Nephron progenitor cell (in vitro differentiated cells): ENCODE measurements at regions not wholly inside any gene's neighbourhood (a gene's known extent, or its start where the extent isn't known, plus 50 kb on each side); places are given as distances from the start of the nearest gene placed in this dataset.

Experiments
- DNase-seq: peaks from one replicate; pipeline ENCODE4 v3.0.0; 2021
- H3K27ac Mint-ChIP-seq: 2 replicates; pipeline ENCODE4 v1.8.0; 2021; ENCODE audit warnings: mild to moderate bottlenecking, moderate library complexity, mixed read lengths
- H3K27me3 Mint-ChIP-seq: 2 replicates; pipeline ENCODE4 v1.8.0; 2021; ENCODE audit warnings: mild to moderate bottlenecking, low read depth, mixed read lengths; ENCODE audit not compliant: poor library complexity
- H3K36me3 Mint-ChIP-seq: 2 replicates; pipeline ENCODE4 v1.8.0; 2021; ENCODE audit warnings: low read depth, mixed read lengths
- H3K4me1 Mint-ChIP-seq: 2 replicates; pipeline ENCODE4 v1.8.0; 2021; ENCODE audit warnings: mixed read lengths
- H3K4me3 Mint-ChIP-seq: 2 replicates; pipeline ENCODE4 v1.8.0; 2021; ENCODE audit warnings: mild to moderate bottlenecking, moderate library complexity, mixed read lengths
- H3K9me3 Mint-ChIP-seq: 2 replicates; pipeline ENCODE4 v1.8.0; 2021; ENCODE audit warnings: mild to moderate bottlenecking, moderate library complexity, mixed read lengths
- TF ChIP-seq, protein P1 (sequence below): fragments of 200-600 bp; sonication (generic); IDR thresholded peaks from 2 replicates; pipeline ENCODE4 v1.5.0; 2021; ENCODE audit warnings: antibody characterized with exemption

DNA sequence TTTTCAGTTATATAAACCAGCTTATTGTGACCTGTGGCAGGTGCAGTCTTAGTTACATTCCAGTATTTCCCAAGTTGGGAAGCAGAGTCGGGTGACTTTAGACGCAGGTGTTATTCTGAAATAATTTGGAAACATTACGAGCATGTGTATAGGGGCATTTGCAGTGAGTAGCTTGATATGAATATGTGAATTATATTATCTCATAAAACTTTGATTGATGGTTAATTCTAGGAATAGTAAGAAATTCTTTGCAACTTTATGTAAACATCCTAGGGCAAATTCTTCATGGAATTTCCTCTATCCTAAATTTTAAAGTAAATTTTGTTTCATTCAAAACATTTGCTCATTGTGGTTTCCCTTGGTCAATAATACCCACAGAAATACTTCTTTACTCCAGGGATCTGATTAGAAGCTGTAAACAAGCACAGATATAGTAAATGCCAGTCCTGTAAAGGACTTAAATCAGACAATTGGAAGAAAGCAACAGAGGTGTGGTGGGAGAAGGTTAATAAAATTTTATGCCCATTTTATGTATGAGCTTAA lies 580.6 kb upstream of the CDH2 start:
- H3K27me3 Mint-ChIP-seq = no peaks in the 10 kb centered on the region
- no peaks in the 10 kb centered on the region for H3K9me3 Mint-ChIP-seq
- H3K27ac Mint-ChIP-seq = no peak overlapping the region
- TF ChIP-seq, protein P1, sequence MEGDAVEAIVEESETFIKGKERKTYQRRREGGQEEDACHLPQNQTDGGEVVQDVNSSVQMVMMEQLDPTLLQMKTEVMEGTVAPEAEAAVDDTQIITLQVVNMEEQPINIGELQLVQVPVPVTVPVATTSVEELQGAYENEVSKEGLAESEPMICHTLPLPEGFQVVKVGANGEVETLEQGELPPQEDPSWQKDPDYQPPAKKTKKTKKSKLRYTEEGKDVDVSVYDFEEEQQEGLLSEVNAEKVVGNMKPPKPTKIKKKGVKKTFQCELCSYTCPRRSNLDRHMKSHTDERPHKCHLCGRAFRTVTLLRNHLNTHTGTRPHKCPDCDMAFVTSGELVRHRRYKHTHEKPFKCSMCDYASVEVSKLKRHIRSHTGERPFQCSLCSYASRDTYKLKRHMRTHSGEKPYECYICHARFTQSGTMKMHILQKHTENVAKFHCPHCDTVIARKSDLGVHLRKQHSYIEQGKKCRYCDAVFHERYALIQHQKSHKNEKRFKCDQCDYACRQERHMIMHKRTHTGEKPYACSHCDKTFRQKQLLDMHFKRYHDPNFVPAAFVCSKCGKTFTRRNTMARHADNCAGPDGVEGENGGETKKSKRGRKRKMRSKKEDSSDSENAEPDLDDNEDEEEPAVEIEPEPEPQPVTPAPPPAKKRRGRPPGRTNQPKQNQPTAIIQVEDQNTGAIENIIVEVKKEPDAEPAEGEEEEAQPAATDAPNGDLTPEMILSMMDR = no peak
- no peaks in the 10 kb centered on the region for H3K36me3 Mint-ChIP-seq
- no peak overlapping the region for H3K4me3 Mint-ChIP-seq
- H3K4me1 Mint-ChIP-seq = no peaks in the 10 kb centered on the region
- DNase-seq = no peak

DNA sequence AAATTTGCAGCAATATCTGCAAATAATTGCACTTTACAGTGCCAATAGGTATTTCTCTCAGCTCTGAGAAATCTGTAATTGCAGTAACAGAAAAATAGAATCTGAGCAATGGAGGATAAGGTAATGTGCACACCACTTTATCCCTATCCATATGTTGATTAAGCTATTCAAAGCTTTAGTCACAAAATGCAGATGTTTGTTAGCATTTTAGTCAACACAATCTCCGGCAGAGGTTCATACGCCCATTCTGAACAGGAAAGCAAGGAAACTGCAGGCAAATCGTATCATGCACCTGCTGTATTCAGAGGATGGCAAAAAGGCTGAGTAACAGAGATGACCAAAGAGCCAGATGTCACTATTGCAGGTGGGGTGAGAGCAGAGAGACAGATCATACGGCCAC lies 566.2 kb upstream of the CDH2 start:
- Mint-ChIP-seq H3K4me1 (peaks cover 8% of the 10 kb centered on the region), H3K4me3 (no peak overlapping the region), H3K9me3 (no peaks in the 10 kb centered on the region), H3K27ac (no peak overlapping the region), H3K36me3 (no peaks in the 10 kb centered on the region), H3K27me3 (peaks cover 5% of the 10 kb centered on the region)
- TF ChIP-seq, protein P1 = no peak
- no peak for DNase-seq

DNA sequence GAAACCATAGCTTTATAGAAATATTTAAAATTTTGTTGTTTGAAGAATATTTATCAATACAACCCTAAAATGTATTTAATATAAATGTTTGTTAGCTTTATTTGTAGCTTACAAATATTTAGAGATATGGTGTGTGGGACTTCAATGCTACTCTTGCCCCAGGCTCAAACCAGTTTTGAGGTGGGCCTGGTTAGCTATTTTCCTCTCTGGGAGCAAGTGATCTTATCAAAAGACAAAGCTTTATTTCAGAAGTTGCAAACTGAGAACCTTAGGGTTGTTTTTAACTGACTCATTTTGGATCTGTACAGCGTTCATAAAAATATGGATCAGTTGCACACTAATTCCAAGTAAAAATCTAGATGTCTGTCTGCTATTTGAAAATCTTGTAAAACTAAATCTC lies 563.6 kb upstream of the CDH2 start:
- DNase-seq = no peak
- no peaks in the 10 kb centered on the region for H3K27me3 Mint-ChIP-seq
- H3K4me1 Mint-ChIP-seq = peaks cover 9% of the 10 kb centered on the region
- no peaks in the 10 kb centered on the region for H3K9me3 Mint-ChIP-seq
- no peaks in the 10 kb centered on the region for H3K36me3 Mint-ChIP-seq
- TF ChIP-seq, protein P1 = no peak
- H3K4me3 Mint-ChIP-seq = no peak overlapping the region
- H3K27ac Mint-ChIP-seq = no peak overlapping the region

DNA sequence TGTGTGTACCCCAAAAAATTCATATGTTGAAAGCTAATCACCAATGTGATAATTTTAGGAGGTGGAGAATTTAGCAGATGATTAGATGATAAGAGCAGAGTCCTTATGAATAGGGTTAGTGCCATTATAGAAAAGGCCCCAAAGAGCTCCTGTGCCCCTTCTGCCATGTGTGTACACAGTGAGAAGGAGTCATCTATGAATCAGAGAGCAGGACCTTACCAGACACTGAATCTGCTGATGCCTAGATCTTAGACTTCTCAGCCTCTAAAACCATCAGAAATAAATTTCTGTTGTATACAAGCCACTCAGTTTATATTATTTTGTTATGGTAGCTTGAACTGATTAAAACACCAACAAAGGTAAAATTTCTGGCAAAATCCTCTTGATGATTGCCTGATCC lies 560.0 kb upstream of the CDH2 start:
- no peak for DNase-seq
- no peaks in the 10 kb centered on the region for H3K36me3 Mint-ChIP-seq
- H3K4me1 Mint-ChIP-seq = peaks cover 6% of the 10 kb centered on the region
- no peak overlapping the region for H3K27ac Mint-ChIP-seq
- TF ChIP-seq, protein P1 = no peak
- no peak overlapping the region for H3K4me3 Mint-ChIP-seq
- no peaks in the 10 kb centered on the region for H3K9me3 Mint-ChIP-seq
- H3K27me3 Mint-ChIP-seq = no peaks in the 10 kb centered on the region

DNA sequence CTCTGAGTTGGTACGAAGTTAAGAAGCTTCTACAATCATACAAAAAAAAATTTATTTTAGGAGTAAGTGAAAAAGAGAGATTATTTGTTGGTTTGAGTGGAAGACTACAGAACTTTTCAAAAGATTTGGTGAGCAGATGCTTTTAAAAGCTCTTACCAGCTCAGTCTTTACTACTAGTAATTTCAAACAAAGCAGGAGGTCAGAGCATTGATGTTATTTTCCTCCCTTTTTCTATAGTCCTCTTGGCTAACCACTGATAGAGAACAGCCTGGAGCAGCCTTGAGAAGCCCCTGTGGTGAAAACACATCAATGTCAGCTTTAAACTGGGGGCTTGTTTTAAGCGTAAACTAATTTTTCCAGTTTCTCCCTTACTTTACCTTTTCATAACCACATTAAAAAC lies 559.3 kb upstream of the CDH2 start:
- Mint-ChIP-seq H3K27ac (no peak overlapping the region), H3K27me3 (no peaks in the 10 kb centered on the region), H3K4me3 (no peak overlapping the region), H3K9me3 (peaks cover 4% of the 10 kb centered on the region), H3K4me1 (peaks cover 6% of the 10 kb centered on the region), H3K36me3 (no peaks in the 10 kb centered on the region)
- TF ChIP-seq, protein P1 = no peak
- DNase-seq = no peak

DNA sequence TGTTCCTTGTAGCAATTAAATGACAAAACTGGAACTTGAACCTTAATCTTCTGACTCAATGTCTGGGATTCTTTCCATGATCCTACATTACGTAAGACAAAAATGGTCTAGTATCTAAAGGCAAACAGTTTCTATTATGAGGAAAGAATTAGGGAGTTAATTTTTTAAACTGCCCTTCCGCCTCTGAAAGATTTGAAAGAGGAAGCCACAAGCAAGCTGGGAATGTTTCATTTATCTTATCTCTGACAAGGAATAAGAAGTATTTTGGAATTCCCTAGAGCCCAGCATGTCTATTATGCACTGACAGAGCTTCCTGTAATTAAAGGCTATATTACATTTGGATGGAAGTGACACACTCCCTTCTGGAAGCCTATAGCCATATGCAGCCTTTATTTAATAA lies 558.8 kb upstream of the CDH2 start:
- TF ChIP-seq, protein P1 = no peak
- Mint-ChIP-seq H3K36me3 (no peaks in the 10 kb centered on the region), H3K27me3 (no peaks in the 10 kb centered on the region), H3K4me1 (peaks cover 6% of the 10 kb centered on the region), H3K27ac (no peak overlapping the region), H3K9me3 (peaks cover 6% of the 10 kb centered on the region), H3K4me3 (no peak overlapping the region)
- no peak for DNase-seq
